ENCODE measurements at regions not wholly inside any gene's neighbourhood (a gene's known extent, or its start where the extent isn't known, plus 50 kb on each side); places are given as distances from the start of the nearest gene placed in this dataset.

- no peak for TF ChIP-seq CTCF (IDR thresholded peaks at IDR 0.05; ENCODE audit: insufficient read depth, low read depth, low read length, missing control alignments)
- no peak for DNase-seq (ENCODE audit: low read depth)
- H3K4me3 ChIP-seq (ENCODE audit: low read depth, low read length): no peak overlapping the region
Measured at GRCh38 chr11:69396948-69397307, 84.5 kb upstream of the LINC01488 start.

- DNase-seq (ENCODE audit: low read depth): no peak
- H3K4me3 ChIP-seq (ENCODE audit: low read depth, low read length): no peak overlapping the region
- TF ChIP-seq CTCF (IDR thresholded peaks at IDR 0.05; ENCODE audit: insufficient read depth, low read depth, low read length, missing control alignments): no peak
Measured at GRCh38 chr11:69397732-69398131, 83.7 kb upstream of the LINC01488 start.

GRCh38 chr11:69398529-69399492, 82.7 kb upstream of the LINC01488 start:
- DNase-seq (ENCODE audit: low read depth): no peak
- no peak for TF ChIP-seq CTCF (IDR thresholded peaks at IDR 0.05; ENCODE audit: insufficient read depth, low read depth, low read length, missing control alignments)

GRCh38 chr11:69400140-69400539, 81.3 kb upstream of the LINC01488 start:
- DNase-seq (ENCODE audit: low read depth): no peak
- H3K4me3 ChIP-seq (ENCODE audit: low read depth, low read length): no peak overlapping the region
- TF ChIP-seq CTCF (IDR thresholded peaks at IDR 0.05; ENCODE audit: insufficient read depth, low read depth, low read length, missing control alignments): no peak

More at GRCh38 chr11:69398529-69399492, 82.7 kb upstream of the LINC01488 start:
- H3K4me3 ChIP-seq (ENCODE audit: low read depth, low read length): no peak overlapping the region

GRCh38 chr11:69400771-69401590, 80.5 kb upstream of the LINC01488 start:
- DNase-seq (ENCODE audit: low read depth): no peak

GRCh38 chr11:69401715-69402114, 79.7 kb upstream of the LINC01488 start:
- TF ChIP-seq CTCF (IDR thresholded peaks at IDR 0.05; ENCODE audit: insufficient read depth, low read depth, low read length, missing control alignments): no peak
- no peak for DNase-seq (ENCODE audit: low read depth)

More at GRCh38 chr11:69400771-69401590, 80.5 kb upstream of the LINC01488 start:
- H3K4me3 ChIP-seq (ENCODE audit: low read depth, low read length): no peak overlapping the region
- no peak for TF ChIP-seq CTCF (IDR thresholded peaks at IDR 0.05; ENCODE audit: insufficient read depth, low read depth, low read length, missing control alignments)

More at GRCh38 chr11:69401715-69402114, 79.7 kb upstream of the LINC01488 start:
- H3K4me3 ChIP-seq (ENCODE audit: low read depth, low read length): no peak overlapping the region
